Mammary epithelial cell (primary cell): ENCODE measurements at regions not wholly inside any gene's neighbourhood (a gene's known extent, or its start where the extent isn't known, plus 50 kb on each side); places are given as distances from the start of the nearest gene placed in this dataset.

ENCODE experiments used
- CTCF ChIP-seq, 2 donors: IDR thresholded peaks in 1 of 2; conservative IDR thresholded peaks in 1 of 2; 2 replicates each; pipeline ENCODE4 v1.5.1; 2011 to 2012; ENCODE audit warnings: inconsistent platforms in 2 of 2, low read length in 2 of 2, mild to moderate bottlenecking in 2 of 2, control low read depth in 1 of 2, low read depth in 1 of 2; ENCODE audit not compliant: insufficient read depth in 1 of 2; ENCODE audit errors: extremely low read depth in 1 of 2
- EZH2 ChIP-seq: IDR thresholded peaks from 2 replicates; pipeline ENCODE4 v1.6.1; 2012; ENCODE audit warnings: low read length, inconsistent platforms, borderline replicate concordance

- TF ChIP-seq EZH2: no peak
- TF ChIP-seq CTCF (conservative IDR thresholded peaks at IDR 0.05 in 1 of 2, IDR thresholded peaks at IDR 0.05 in 1 of 2; ENCODE audit: extremely low read depth in 1 of 2, insufficient read depth in 1 of 2, low read depth in 1 of 2, low read length in 2 of 2): peak; percentile 70 to 79
These were observed 470.6 kb upstream of the MEX3C start for GRCh38 chr18:51668101-51668500.
